HL-60 (cell line): ENCODE measurements at regions not wholly inside any gene's neighbourhood (a gene's known extent, or its start where the extent isn't known, plus 50 kb on each side); places are given as distances from the start of the nearest gene placed in this dataset.

Experiments
- DNase-seq, 2 experiments: peaks; one replicate each; pipeline ENCODE4 v3.0.0-alpha.2; 2010 to 2020; ENCODE audit warnings: low read depth in 1 of 2, low spot score in 1 of 2
- H3K27ac ChIP-seq: fragments of 250-450 bp; sonication (Bioruptor Pico); replicated peaks from 2 replicates; pipeline ENCODE4 v1.5.1; 2020; ENCODE audit warnings: mild to moderate bottlenecking, moderate library complexity
- H3K27me3 ChIP-seq: fragments of 250-450 bp; sonication (Bioruptor Pico); 2 replicates; pipeline ENCODE4 v1.5.1; 2021; ENCODE audit warnings: mild to moderate bottlenecking, moderate library complexity; ENCODE audit not compliant: insufficient read depth, poor library complexity, severe bottlenecking
- H3K4me3 ChIP-seq: replicated peaks from 2 replicates; pipeline ENCODE4 v1.5.1; 2011; ENCODE audit warnings: mild to moderate bottlenecking, control low read depth, low read length; ENCODE audit not compliant: insufficient read depth
- GABPA ChIP-seq: IDR thresholded peaks from 2 replicates; pipeline ENCODE4 v1.6.1; 2012; ENCODE audit warnings: low read depth
- POLR2AphosphoS5 ChIP-seq: IDR thresholded peaks from 2 replicates; pipeline ENCODE4 v1.6.1; 2012; ENCODE audit warnings: low read depth
- REST ChIP-seq: IDR thresholded peaks from 2 replicates; pipeline ENCODE4 v1.6.1; 2012; ENCODE audit warnings: low read depth; ENCODE audit not compliant: insufficient replicate concordance
- SPI1 ChIP-seq: IDR thresholded peaks from 2 replicates; pipeline ENCODE4 v1.6.1; 2012; ENCODE audit warnings: low read depth, mild to moderate bottlenecking, borderline replicate concordance
- TF ChIP-seq, protein P1 (sequence below): IDR thresholded peaks from one replicate; pipeline ENCODE4 v1.5.1; 2011; ENCODE audit warnings: low read length, control low read depth, inconsistent platforms; ENCODE audit not compliant: insufficient read depth

DNA sequence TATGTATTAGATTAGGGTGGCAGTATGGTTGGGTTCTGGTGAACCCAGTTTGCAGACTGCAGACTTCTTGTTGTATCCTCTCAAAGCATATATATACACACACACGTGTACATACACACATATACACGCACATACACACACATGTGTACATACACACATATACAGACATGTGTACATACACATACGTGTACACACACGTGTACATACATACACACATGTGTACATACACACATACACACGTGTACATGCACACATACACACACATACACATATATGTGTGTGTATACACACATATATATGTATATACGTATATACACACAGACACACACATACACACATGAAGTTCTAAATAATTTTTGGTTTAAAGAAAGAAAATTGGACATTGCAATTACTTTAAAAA is 780.2 kb downstream of the FLRT2 start:
- no peak for DNase-seq

DNA sequence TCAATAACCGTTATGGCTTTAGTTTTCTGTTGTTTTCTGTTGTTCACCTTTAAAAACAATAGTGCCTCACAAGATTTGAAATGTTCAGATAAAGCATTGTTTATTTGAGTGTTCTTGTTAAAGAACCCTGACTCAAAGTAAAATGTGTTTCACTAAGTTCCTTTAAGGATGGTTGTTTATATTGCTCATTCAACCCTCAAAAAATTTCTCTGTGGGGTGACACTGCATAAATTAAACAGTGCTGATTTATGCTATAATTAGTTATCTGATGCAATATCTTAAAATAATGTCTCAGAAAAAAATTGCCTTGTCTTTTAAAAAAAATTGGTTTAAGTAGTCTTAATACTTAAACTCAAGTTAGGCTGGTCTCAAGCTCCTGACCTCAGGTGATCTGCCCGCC is 775.1 kb downstream of the FLRT2 start:
- no peak for DNase-seq
- Histone ChIP-seq H3K4me3 (no peak overlapping the region), H3K27me3 (no peaks in the 10 kb centered on the region), H3K27ac (no peak overlapping the region)
- TF ChIP-seq GABPA = no peak
- TF ChIP-seq POLR2AphosphoS5 = no peak
- TF ChIP-seq SPI1 = no peak
- TF ChIP-seq, protein P1, sequence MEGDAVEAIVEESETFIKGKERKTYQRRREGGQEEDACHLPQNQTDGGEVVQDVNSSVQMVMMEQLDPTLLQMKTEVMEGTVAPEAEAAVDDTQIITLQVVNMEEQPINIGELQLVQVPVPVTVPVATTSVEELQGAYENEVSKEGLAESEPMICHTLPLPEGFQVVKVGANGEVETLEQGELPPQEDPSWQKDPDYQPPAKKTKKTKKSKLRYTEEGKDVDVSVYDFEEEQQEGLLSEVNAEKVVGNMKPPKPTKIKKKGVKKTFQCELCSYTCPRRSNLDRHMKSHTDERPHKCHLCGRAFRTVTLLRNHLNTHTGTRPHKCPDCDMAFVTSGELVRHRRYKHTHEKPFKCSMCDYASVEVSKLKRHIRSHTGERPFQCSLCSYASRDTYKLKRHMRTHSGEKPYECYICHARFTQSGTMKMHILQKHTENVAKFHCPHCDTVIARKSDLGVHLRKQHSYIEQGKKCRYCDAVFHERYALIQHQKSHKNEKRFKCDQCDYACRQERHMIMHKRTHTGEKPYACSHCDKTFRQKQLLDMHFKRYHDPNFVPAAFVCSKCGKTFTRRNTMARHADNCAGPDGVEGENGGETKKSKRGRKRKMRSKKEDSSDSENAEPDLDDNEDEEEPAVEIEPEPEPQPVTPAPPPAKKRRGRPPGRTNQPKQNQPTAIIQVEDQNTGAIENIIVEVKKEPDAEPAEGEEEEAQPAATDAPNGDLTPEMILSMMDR = no peak
- TF ChIP-seq REST = no peak

More for the DNA sequence above, 780.2 kb downstream of the FLRT2 start:
- TF ChIP-seq GABPA (no peak), REST (no peak), SPI1 (no peak), POLR2AphosphoS5 (no peak)
- TF ChIP-seq, protein P1 = no peak
- Histone ChIP-seq H3K4me3 (no peak overlapping the region), H3K27ac (no peak overlapping the region), H3K27me3 (no peaks in the 10 kb centered on the region)

DNA sequence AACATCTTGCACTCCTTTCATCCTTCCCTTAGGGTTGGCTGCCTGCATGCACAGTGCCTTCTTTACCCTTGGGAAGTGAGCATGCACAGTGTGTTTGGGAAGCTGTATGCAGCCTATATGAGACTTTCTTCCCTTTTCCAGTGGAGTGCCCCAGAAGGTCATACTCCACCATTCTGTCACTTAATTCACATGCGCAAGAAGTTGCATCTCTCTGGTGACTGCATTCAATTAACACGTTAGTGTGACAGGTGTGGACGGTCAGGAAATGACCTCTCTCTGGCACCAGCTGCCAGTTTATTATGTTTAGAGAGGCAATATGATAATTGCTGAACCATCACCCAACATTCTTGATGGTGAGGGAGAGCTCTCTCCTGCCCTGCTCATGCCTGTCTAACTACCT is 770.0 kb downstream of the FLRT2 start:
- TF ChIP-seq POLR2AphosphoS5 (no peak), SPI1 (no peak)
- DNase-seq = no peak
- Histone ChIP-seq H3K27me3 (no peaks in the 10 kb centered on the region), H3K27ac (no peak overlapping the region), H3K4me3 (no peak overlapping the region)

DNA sequence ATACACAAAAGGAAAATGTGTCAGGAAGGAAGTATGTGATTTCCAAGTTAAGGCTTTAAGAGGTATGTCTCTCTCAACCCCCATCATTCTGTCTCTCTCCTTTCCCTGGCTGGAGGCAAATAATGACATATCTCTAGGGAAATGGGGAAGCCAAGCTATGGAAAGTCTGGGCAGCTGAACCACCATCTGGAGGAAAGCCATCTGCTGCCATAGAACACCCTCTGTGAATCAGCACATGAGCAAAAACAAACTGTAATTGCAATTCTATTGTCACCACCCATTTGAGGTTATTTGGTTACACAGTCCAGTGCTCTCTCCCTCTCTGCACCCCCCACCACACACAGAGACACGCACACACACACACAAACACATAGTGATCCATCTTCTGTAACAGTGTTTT is 766.2 kb downstream of the FLRT2 start:
- TF ChIP-seq GABPA = no peak
- TF ChIP-seq, protein P1 = no peak
- TF ChIP-seq REST = no peak
- TF ChIP-seq POLR2AphosphoS5 = no peak
- no peak for TF ChIP-seq SPI1
- no peaks in the 10 kb centered on the region for H3K27me3 ChIP-seq
- DNase-seq = no peak

More for the DNA sequence above, 766.2 kb downstream of the FLRT2 start:
- H3K27ac ChIP-seq = no peak overlapping the region
- no peak overlapping the region for H3K4me3 ChIP-seq
